Mucosa of rectum (tissue), 2 donors: ENCODE measurements at regions not wholly inside any gene's neighbourhood (a gene's known extent, or its start where the extent isn't known, plus 50 kb on each side); places are given as distances from the start of the nearest gene placed in this dataset.

Experiments
- H3K27ac ChIP-seq, 2 donors: one replicate each; pipeline ENCODE4 v1.7.0; 2013; ENCODE audit warnings: inconsistent platforms in 2 of 2, low read depth in 2 of 2, low read length in 2 of 2
- H3K27me3 ChIP-seq, 2 donors: one replicate each; pipeline ENCODE4 v1.7.0; 2013; ENCODE audit warnings: low read length in 2 of 2; ENCODE audit not compliant: control insufficient read depth in 2 of 2, insufficient read depth in 2 of 2
- H3K36me3 ChIP-seq, 2 donors: one replicate each; pipeline ENCODE4 v1.7.0; 2013; ENCODE audit warnings: low read length in 2 of 2; ENCODE audit not compliant: control insufficient read depth in 2 of 2, insufficient read depth in 2 of 2
- H3K4me1 ChIP-seq, 2 donors: one replicate each; pipeline ENCODE4 v1.7.0; 2013; ENCODE audit warnings: low read length in 2 of 2, mild to moderate bottlenecking in 1 of 2; ENCODE audit not compliant: control insufficient read depth in 2 of 2, insufficient read depth in 2 of 2
- H3K4me3 ChIP-seq, 2 donors: one replicate each; pipeline ENCODE4 v1.7.0; 2013; ENCODE audit warnings: low read length in 2 of 2
- H3K9ac ChIP-seq, 2 donors: one replicate each; pipeline ENCODE4 v1.7.0; 2013; ENCODE audit warnings: low read length in 2 of 2, low read depth in 1 of 2, mild to moderate bottlenecking in 1 of 2
- H3K9me3 ChIP-seq, 2 donors: one replicate each; pipeline ENCODE4 v1.7.0; 2013; ENCODE audit warnings: low read length in 2 of 2; ENCODE audit not compliant: control insufficient read depth in 2 of 2
- donor health status: healthy.
- donor health status: Normal muscosa, but diverticular disease.

- no peaks in the 10 kb centered on the region for H3K36me3 ChIP-seq
- H3K9ac ChIP-seq: no peak overlapping the region
- no peak overlapping the region for H3K4me3 ChIP-seq
- H3K4me1 ChIP-seq: peaks cover 7 to 30% of the 10 kb centered on the region in 2 donors
- no peak overlapping the region for H3K27ac ChIP-seq
- no peaks in the 10 kb centered on the region for H3K9me3 ChIP-seq
- H3K27me3 ChIP-seq: no peaks in the 10 kb centered on the region
Measured at GRCh38 chr1:59058665-59059439, 238.0 kb upstream of the FGGY start.

- Histone ChIP-seq H3K4me1 (peaks cover 7 to 23% of the 10 kb centered on the region in 2 donors), H3K9ac (no peak overlapping the region)
Measured at GRCh38 chr1:59061876-59062275, 235.0 kb upstream of the FGGY start.

GRCh38 chr1:59062743-59063142 lies 234.2 kb upstream of the FGGY start:
- Histone ChIP-seq H3K36me3 (no peaks in the 10 kb centered on the region), H3K9me3 (no peaks in the 10 kb centered on the region), H3K4me1 (peaks cover 3 to 14% of the 10 kb centered on the region in 2 donors), H3K9ac (no peak overlapping the region), H3K4me3 (no peak overlapping the region), H3K27ac (peak overlapping the region in 1 of 2 donors; percentile 36), H3K27me3 (no peaks in the 10 kb centered on the region)

More at GRCh38 chr1:59061876-59062275, 235.0 kb upstream of the FGGY start:
- H3K27me3 ChIP-seq: no peaks in the 10 kb centered on the region
- peak overlapping the region; percentile 36 to 39 for H3K27ac ChIP-seq
- H3K36me3 ChIP-seq: no peaks in the 10 kb centered on the region
- no peaks in the 10 kb centered on the region for H3K9me3 ChIP-seq
- no peak overlapping the region for H3K4me3 ChIP-seq

- Histone ChIP-seq H3K9ac (no peak overlapping the region), H3K27me3 (no peaks in the 10 kb centered on the region), H3K4me1 (peaks cover 3 to 9% of the 10 kb centered on the region in 2 donors), H3K4me3 (no peak overlapping the region), H3K27ac (peak overlapping the region in 1 of 2 donors; percentile 7), H3K36me3 (no peaks in the 10 kb centered on the region), H3K9me3 (no peaks in the 10 kb centered on the region)
Measured at GRCh38 chr1:59063501-59063900, 233.4 kb upstream of the FGGY start.

GRCh38 chr1:59064592-59064991 lies 232.3 kb upstream of the FGGY start:
- Histone ChIP-seq H3K36me3 (no peaks in the 10 kb centered on the region), H3K9me3 (no peaks in the 10 kb centered on the region), H3K4me3 (no peak overlapping the region), H3K4me1 (peaks cover 3 to 4% of the 10 kb centered on the region in 2 donors), H3K27ac (no peak overlapping the region), H3K9ac (no peak overlapping the region), H3K27me3 (no peaks in the 10 kb centered on the region)

- Histone ChIP-seq H3K4me1 (peaks cover 7 to 10% of the 10 kb centered on the region in 2 donors), H3K36me3 (no peaks in the 10 kb centered on the region), H3K9ac (no peak overlapping the region), H3K27me3 (no peaks in the 10 kb centered on the region), H3K27ac (no peak overlapping the region), H3K4me3 (no peak overlapping the region), H3K9me3 (no peaks in the 10 kb centered on the region)
Measured at GRCh38 chr1:59066236-59066635, 230.7 kb upstream of the FGGY start.

GRCh38 chr1:59070610-59071009 lies 226.3 kb upstream of the FGGY start:
- no peaks in the 10 kb centered on the region for H3K27me3 ChIP-seq
- no peak overlapping the region for H3K27ac ChIP-seq

GRCh38 chr1:59071289-59071688 lies 225.6 kb upstream of the FGGY start:
- Histone ChIP-seq H3K4me3 (no peak overlapping the region), H3K4me1 (peaks cover 11 to 18% of the 10 kb centered on the region in 2 donors), H3K27me3 (no peaks in the 10 kb centered on the region), H3K36me3 (no peaks in the 10 kb centered on the region), H3K9me3 (no peaks in the 10 kb centered on the region), H3K27ac (peak overlapping the region in 1 of 2 donors; percentile 22), H3K9ac (no peak overlapping the region)

More at GRCh38 chr1:59070610-59071009, 226.3 kb upstream of the FGGY start:
- Histone ChIP-seq H3K4me3 (no peak overlapping the region), H3K4me1 (peaks cover 11 to 18% of the 10 kb centered on the region in 2 donors), H3K9ac (no peak overlapping the region), H3K9me3 (no peaks in the 10 kb centered on the region), H3K36me3 (no peaks in the 10 kb centered on the region)

- Histone ChIP-seq H3K27me3 (no peaks in the 10 kb centered on the region), H3K4me3 (no peak overlapping the region), H3K4me1 (peaks cover 11 to 18% of the 10 kb centered on the region in 2 donors), H3K36me3 (no peaks in the 10 kb centered on the region), H3K9ac (no peak overlapping the region), H3K27ac (no peak overlapping the region), H3K9me3 (no peaks in the 10 kb centered on the region)
Measured at GRCh38 chr1:59071876-59072582, 224.9 kb upstream of the FGGY start.

GRCh38 chr1:59072583-59072947 lies 224.3 kb upstream of the FGGY start:
- Histone ChIP-seq H3K27me3 (no peaks in the 10 kb centered on the region), H3K9me3 (no peaks in the 10 kb centered on the region), H3K4me1 (peaks cover 11 to 18% of the 10 kb centered on the region in 2 donors), H3K4me3 (no peak overlapping the region), H3K36me3 (no peaks in the 10 kb centered on the region), H3K9ac (no peak overlapping the region), H3K27ac (no peak overlapping the region)
